ENCODE measurements at regions not wholly inside any gene's neighbourhood (a gene's known extent, or its start where the extent isn't known, plus 50 kb on each side); places are given as distances from the start of the nearest gene placed in this dataset.

DNA sequence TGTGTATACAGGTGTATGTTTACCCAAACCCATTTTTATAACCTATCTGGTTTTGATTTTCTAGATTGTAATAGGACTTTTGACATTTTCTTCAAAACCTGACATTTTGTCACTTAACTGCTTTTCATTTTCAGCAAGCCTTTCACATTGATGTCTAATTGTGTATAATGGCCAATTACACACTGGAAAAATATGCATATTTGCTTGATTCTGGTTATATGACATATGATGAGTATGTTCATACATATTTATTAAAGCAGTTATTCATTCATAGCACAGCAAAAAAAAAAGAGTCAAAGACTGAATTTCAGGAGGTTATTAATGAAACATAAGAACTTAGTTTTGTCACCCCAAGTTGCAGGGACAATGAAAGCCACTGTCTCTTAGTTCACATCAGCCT, 307.7 kb upstream of the TNP1 start:
- TF ChIP-seq, protein P1, sequence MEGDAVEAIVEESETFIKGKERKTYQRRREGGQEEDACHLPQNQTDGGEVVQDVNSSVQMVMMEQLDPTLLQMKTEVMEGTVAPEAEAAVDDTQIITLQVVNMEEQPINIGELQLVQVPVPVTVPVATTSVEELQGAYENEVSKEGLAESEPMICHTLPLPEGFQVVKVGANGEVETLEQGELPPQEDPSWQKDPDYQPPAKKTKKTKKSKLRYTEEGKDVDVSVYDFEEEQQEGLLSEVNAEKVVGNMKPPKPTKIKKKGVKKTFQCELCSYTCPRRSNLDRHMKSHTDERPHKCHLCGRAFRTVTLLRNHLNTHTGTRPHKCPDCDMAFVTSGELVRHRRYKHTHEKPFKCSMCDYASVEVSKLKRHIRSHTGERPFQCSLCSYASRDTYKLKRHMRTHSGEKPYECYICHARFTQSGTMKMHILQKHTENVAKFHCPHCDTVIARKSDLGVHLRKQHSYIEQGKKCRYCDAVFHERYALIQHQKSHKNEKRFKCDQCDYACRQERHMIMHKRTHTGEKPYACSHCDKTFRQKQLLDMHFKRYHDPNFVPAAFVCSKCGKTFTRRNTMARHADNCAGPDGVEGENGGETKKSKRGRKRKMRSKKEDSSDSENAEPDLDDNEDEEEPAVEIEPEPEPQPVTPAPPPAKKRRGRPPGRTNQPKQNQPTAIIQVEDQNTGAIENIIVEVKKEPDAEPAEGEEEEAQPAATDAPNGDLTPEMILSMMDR (IDR thresholded peaks at IDR 0.05; ENCODE audit: insufficient read depth, low read depth, low read length), result no peak
- no peak for TF ChIP-seq EZH2 (IDR thresholded peaks at IDR 0.05; ENCODE audit: insufficient read depth, low read length)
